ENCODE measurements at regions not wholly inside any gene's neighbourhood (a gene's known extent, or its start where the extent isn't known, plus 50 kb on each side); places are given as distances from the start of the nearest gene placed in this dataset.

DNA sequence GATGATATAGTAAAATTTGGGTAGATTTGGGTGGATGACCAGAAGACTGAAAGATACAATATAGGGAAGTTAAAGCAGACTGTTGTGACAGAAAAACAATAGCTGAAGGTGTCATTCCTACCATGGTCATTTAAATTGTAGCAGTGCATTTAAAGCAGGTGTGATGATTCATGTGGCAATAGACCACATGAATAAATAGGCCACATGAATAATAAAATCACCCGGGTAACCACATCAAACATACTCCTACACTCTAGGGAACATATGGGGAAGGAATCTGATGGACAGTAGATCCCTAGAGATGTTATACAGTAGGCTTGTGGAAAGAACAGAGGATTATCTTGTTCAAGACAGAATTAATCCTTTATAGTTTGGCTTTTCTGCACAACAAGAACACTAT, 392.6 kb downstream of the SLITRK5 start:
- TF ChIP-seq, protein P1, sequence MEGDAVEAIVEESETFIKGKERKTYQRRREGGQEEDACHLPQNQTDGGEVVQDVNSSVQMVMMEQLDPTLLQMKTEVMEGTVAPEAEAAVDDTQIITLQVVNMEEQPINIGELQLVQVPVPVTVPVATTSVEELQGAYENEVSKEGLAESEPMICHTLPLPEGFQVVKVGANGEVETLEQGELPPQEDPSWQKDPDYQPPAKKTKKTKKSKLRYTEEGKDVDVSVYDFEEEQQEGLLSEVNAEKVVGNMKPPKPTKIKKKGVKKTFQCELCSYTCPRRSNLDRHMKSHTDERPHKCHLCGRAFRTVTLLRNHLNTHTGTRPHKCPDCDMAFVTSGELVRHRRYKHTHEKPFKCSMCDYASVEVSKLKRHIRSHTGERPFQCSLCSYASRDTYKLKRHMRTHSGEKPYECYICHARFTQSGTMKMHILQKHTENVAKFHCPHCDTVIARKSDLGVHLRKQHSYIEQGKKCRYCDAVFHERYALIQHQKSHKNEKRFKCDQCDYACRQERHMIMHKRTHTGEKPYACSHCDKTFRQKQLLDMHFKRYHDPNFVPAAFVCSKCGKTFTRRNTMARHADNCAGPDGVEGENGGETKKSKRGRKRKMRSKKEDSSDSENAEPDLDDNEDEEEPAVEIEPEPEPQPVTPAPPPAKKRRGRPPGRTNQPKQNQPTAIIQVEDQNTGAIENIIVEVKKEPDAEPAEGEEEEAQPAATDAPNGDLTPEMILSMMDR (IDR thresholded peaks at IDR 0.05; ENCODE audit: extremely low read depth, missing control alignments), result no peak
- no peak for DNase-seq (ENCODE audit: low spot score)

DNA sequence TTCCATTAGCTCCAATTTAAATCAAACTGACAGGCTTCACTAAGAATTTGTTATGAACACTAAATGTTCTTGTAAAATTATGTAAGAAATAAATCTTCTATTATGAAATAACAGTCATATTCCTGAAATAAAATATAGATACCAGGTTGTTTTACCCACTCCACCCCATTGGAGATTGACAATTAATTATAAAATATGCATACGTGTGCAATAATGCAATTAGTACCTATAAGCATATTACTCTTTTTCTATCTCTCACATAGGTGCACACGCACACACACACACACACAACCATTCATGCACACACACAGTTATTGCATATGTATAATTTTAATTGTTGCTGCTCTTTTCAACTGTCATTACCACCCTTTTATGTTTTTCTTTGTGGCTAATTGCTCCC, 395.7 kb downstream of the SLITRK5 start:
- TF ChIP-seq, protein P1 (IDR thresholded peaks at IDR 0.05; ENCODE audit: extremely low read depth, missing control alignments), result no peak
- DNase-seq (ENCODE audit: low spot score), result no peak

DNA sequence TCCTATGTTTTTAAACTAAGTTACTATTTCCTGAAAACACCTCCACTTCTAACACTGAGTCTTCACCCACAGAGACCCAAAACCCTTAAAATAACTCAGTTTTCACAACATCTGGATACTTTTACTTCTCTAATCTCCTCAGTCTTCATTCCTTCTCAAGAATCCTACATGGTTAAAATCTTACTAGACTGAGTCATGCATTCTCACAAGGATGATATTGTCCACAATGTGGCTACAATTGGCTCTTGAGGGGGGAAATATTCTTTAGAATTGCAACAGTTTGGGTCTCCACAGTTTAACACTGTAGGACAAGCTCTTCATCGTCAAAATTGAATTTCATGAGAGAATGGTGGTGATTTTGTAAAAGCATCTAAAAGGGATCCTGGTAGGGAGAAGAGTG, 397.1 kb downstream of the SLITRK5 start:
- TF ChIP-seq, protein P1 (IDR thresholded peaks at IDR 0.05; ENCODE audit: extremely low read depth, missing control alignments), result no peak
- DNase-seq (ENCODE audit: low spot score), result no peak

DNA sequence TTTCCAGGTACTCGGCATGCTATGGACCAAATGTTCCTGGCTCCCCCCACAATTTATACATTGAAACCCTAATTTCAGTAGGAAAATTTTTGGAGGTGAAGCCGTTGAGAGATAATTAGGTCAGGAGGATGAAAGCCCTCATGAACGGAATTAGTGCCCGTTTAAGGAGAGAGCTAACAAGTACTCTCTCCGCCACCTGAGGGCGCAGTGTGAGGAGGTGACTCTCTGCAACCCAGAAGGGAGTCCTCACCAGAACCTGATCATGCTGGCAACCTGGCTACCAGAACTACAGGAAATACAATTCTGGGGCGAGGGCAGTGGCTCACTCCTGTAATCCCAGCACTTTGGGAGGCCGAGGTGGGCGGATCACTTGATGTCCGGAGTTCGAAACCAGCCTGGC, 397.8 kb downstream of the SLITRK5 start:
- no peak for DNase-seq (ENCODE audit: low spot score)

DNA sequence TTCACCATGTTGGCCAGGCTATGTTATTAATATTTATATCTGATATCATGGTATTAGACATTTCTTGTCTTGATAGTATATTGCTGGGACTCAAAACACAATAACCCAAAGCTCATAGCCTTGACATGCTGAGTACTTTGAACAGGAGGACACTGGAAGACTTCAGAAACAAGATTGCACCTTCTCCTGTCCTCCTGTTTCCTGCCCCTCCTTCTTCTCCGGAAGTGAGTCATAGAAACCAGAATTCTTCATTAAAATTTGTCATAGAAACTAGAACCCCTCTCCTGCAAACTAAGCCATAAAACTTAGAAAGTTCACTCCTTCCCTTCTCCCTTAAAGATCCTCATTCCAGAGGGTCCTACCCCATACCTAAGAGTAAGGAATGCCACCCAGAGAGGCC, 400.2 kb downstream of the SLITRK5 start:
- no peak for DNase-seq (ENCODE audit: low spot score)
- TF ChIP-seq, protein P1 (IDR thresholded peaks at IDR 0.05; ENCODE audit: extremely low read depth, missing control alignments), result no peak

More for the DNA sequence above, 397.8 kb downstream of the SLITRK5 start:
- TF ChIP-seq, protein P1 (IDR thresholded peaks at IDR 0.05; ENCODE audit: extremely low read depth, missing control alignments), result no peak

DNA sequence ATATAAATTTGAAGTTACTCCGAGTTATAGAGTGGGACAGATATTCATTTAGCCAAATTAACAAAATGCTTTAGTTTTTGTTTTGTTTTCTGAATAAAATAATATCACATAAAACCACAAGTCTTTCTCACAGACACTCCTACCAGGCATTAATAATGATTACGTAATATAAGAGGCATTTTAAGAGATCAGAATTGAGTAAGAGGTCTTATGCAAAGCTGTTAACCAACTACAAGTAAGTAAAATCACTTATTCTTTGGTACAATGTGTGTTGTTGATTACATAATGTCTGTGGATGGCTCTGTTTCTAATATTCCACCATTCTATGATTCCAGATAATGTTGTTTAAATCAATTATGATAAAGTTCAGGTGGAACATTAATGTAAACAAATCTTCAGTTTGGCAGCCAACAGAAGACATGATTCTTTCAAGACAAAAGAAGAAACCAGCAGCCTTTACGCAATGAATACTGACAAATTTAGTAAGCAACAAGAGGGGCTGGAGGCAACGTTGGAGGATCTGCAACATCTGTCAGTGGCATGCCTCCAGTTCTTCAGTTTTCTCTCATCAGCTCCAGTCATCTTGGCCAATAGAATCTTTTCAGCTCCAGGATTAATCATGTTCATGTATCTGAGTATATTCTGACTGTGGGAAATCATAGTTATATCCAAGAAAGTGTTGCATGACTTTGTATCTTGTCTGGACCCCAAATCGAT, 403.8 kb downstream of the SLITRK5 start:
- no peak for DNase-seq (ENCODE audit: low spot score)
- TF ChIP-seq, protein P1 (IDR thresholded peaks at IDR 0.05; ENCODE audit: extremely low read depth, missing control alignments), result no peak

DNA sequence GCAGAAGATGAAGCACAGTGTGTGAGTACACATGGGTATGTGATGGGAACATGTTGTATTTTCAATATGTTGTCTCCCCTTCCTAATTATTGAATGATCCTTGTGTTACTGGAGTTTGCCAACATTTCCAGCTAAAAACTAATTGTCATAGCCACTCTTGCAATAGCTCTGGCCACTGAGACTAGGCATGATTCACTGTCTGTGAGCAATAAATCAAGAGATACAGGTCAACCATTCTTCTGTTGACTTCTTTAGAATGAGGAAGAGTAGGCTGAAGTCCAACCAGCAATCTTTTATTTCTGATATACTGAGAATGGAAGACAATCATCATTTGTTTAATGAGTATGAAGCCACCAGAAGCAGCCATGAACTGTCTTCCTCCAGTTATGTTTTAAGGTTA, 413.9 kb downstream of the SLITRK5 start:
- TF ChIP-seq, protein P1 (IDR thresholded peaks at IDR 0.05; ENCODE audit: extremely low read depth, missing control alignments), result no peak
- no peak for DNase-seq (ENCODE audit: low spot score)
